Breast epithelium (tissue), 3 donors: ENCODE measurements at regions not wholly inside any gene's neighbourhood (a gene's known extent, or its start where the extent isn't known, plus 50 kb on each side); places are given as distances from the start of the nearest gene placed in this dataset.

ENCODE experiments used
- CTCF ChIP-seq, 3 donors: fragments of 450-650 bp; IDR thresholded peaks; one replicate each; pipeline ENCODE4 v1.5.1; 2016 to 2017; ENCODE audit warnings: antibody characterized with exemption in 3 of 3, mild to moderate bottlenecking in 3 of 3, moderate library complexity in 3 of 3
- POLR2A ChIP-seq: fragments of 450-650 bp; IDR thresholded peaks from one replicate; pipeline ENCODE4 v1.6.1; 2016; ENCODE audit warnings: antibody characterized with exemption, mild to moderate bottlenecking, moderate library complexity

DNA sequence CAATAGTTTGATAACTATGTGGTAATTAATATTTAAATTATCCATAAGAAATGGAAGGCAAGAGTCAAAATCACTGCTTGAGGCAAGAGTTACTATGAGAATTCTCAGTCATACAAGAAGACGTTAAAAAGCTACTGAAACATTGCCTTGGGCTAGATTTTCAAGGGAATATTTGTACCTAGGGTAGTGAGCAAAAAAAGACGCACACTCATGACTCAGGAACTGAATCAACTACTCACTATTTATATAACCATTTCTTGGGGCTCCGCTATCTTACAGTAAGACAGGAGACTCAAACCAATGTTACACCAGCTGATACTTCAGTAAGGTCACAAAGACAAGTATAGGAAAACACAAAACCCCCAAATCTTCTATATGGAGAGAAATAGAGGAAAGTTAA lies 151.5 kb upstream of the RNPC3 start:
- no peak for TF ChIP-seq POLR2A
- no peak for TF ChIP-seq CTCF (IDR thresholded peaks at IDR 0.05)
